H9 (cell line): ENCODE measurements at regions not wholly inside any gene's neighbourhood (a gene's known extent, or its start where the extent isn't known, plus 50 kb on each side); places are given as distances from the start of the nearest gene placed in this dataset.

Experiments used
- DNase-seq: peaks from one replicate; pipeline ENCODE4 v3.0.0-alpha.2; 2017
- H2AFZ ChIP-seq: one replicate; pipeline ENCODE4 v1.6.1; 2013; ENCODE audit warnings: mild to moderate bottlenecking, low read length, control low read depth, moderate library complexity
- H2AK5ac ChIP-seq: 2 replicates; pipeline ENCODE4 v1.6.1; 2013; ENCODE audit warnings: low read length, control low read depth, mixed read lengths; ENCODE audit not compliant: insufficient read length
- H2BK120ac ChIP-seq: one replicate; pipeline ENCODE4 v1.6.1; 2013; ENCODE audit warnings: low read depth, mild to moderate bottlenecking, low read length, control low read depth, inconsistent platforms; ENCODE audit not compliant: poor library complexity, severe bottlenecking
- H2BK12ac ChIP-seq: 2 replicates; pipeline ENCODE4 v1.6.1; 2013; ENCODE audit warnings: low read length, control low read depth, mixed read lengths, low read depth; ENCODE audit not compliant: insufficient read length
- H2BK15ac ChIP-seq: 2 replicates; pipeline ENCODE4 v1.6.1; 2013; ENCODE audit warnings: low read depth, low read length, control low read depth
- H2BK20ac ChIP-seq: one replicate; pipeline ENCODE4 v1.6.1; 2013; ENCODE audit warnings: low read depth, mild to moderate bottlenecking, low read length, control low read depth, inconsistent platforms; ENCODE audit not compliant: poor library complexity, severe bottlenecking
- H2BK5ac ChIP-seq: 2 replicates; pipeline ENCODE4 v1.6.1; 2013; ENCODE audit warnings: low read length, control low read depth, mixed read lengths; ENCODE audit not compliant: insufficient read length
- H3K14ac ChIP-seq: 2 replicates; pipeline ENCODE4 v1.6.1; 2013; ENCODE audit warnings: low read length, control low read depth; ENCODE audit not compliant: insufficient read depth
- H3K18ac ChIP-seq: 2 replicates; pipeline ENCODE4 v1.6.1; 2013; ENCODE audit warnings: low read depth, mild to moderate bottlenecking, mixed read lengths, low read length, control low read depth; ENCODE audit not compliant: insufficient read length
- H3K23ac ChIP-seq: 2 replicates; pipeline ENCODE4 v1.6.1; 2013; ENCODE audit warnings: low read length, control low read depth, mixed read lengths, low read depth; ENCODE audit not compliant: insufficient read length
- H3K23me2 ChIP-seq: 2 replicates; pipeline ENCODE4 v1.6.1; 2013; ENCODE audit warnings: low read depth, mild to moderate bottlenecking, mixed read lengths, low read length, control low read depth; ENCODE audit not compliant: insufficient read length, poor library complexity, severe bottlenecking
- H3K27ac ChIP-seq: 2 replicates; pipeline ENCODE4 v1.5.1; 2013; ENCODE audit warnings: low read length, control low read depth, mixed read lengths, low read depth; ENCODE audit not compliant: insufficient read length
- H3K27me3 ChIP-seq: 2 replicates; pipeline ENCODE4 v1.6.1; 2013; ENCODE audit warnings: low read length, control low read depth, inconsistent platforms; ENCODE audit not compliant: insufficient read depth
- H3K4ac ChIP-seq: 2 replicates; pipeline ENCODE4 v1.6.1; 2013; ENCODE audit warnings: low read depth, mild to moderate bottlenecking, control low read depth, inconsistent platforms, low read length, moderate library complexity
- H3K4me1 ChIP-seq: 2 replicates; pipeline ENCODE4 v1.6.1; 2013; ENCODE audit warnings: low read length, control low read depth, inconsistent platforms; ENCODE audit not compliant: insufficient read depth
- H3K4me2 ChIP-seq: 2 replicates; pipeline ENCODE4 v1.6.1; 2013; ENCODE audit warnings: low read length, control low read depth, mixed read lengths; ENCODE audit not compliant: insufficient read length, insufficient read depth
- H3K56ac ChIP-seq: 2 replicates; pipeline ENCODE4 v1.6.1; 2013; ENCODE audit warnings: low read depth, mild to moderate bottlenecking, mixed read lengths, low read length, control low read depth; ENCODE audit not compliant: insufficient read length
- H3K79me1 ChIP-seq: 2 replicates; pipeline ENCODE4 v1.6.1; 2013; ENCODE audit warnings: low read depth, mild to moderate bottlenecking, moderate library complexity, low read length, control low read depth, inconsistent platforms; ENCODE audit not compliant: insufficient read depth, poor library complexity, severe bottlenecking
- H3K79me2 ChIP-seq: 2 replicates; pipeline ENCODE4 v1.6.1; 2013; ENCODE audit warnings: low read length, control low read depth, inconsistent platforms; ENCODE audit not compliant: insufficient read depth
- H3K9ac ChIP-seq: 2 replicates; pipeline ENCODE4 v1.6.1; 2013; ENCODE audit warnings: low read length, control low read depth, mixed read lengths; ENCODE audit not compliant: insufficient read length; ENCODE audit errors: extremely low read depth
- H3K9me3 ChIP-seq: one replicate; pipeline ENCODE4 v1.6.1; 2013; ENCODE audit warnings: low read depth, low read length, inconsistent platforms; ENCODE audit not compliant: control insufficient read depth
- H3T11ph ChIP-seq: one replicate; pipeline ENCODE4 v1.6.1; 2013; ENCODE audit warnings: mild to moderate bottlenecking, low read length, control low read depth, inconsistent platforms
- H4K20me1 ChIP-seq: one replicate; pipeline ENCODE4 v1.6.1; 2013; ENCODE audit not compliant: control insufficient read depth, insufficient read length, insufficient read depth
- H4K5ac ChIP-seq: 2 replicates; pipeline ENCODE4 v1.6.1; 2013; ENCODE audit warnings: low read depth, mild to moderate bottlenecking, mixed read lengths, low read length, control low read depth; ENCODE audit not compliant: insufficient read length
- H4K8ac ChIP-seq: replicated peaks from 2 replicates; pipeline ENCODE4 v1.6.1; 2013; ENCODE audit warnings: low read length, control low read depth, mixed read lengths, low read depth; ENCODE audit not compliant: insufficient read length
- H4K91ac ChIP-seq: 2 replicates; pipeline ENCODE4 v1.6.1; 2013; ENCODE audit warnings: low read depth, mild to moderate bottlenecking, moderate library complexity, mixed read lengths, low read length, control low read depth; ENCODE audit not compliant: insufficient read length
- H3K27ac Mint-ChIP-seq, 3 experiments: 2 replicates in 2 of 3; 3 replicates in 1 of 3; pipeline ENCODE4 v1.8.0; 2020 to 2021; ENCODE audit warnings: mixed read lengths in 3 of 3, mild to moderate bottlenecking in 1 of 3, moderate library complexity in 1 of 3
- H3K27me3 Mint-ChIP-seq: 2 replicates; pipeline ENCODE4 v1.8.0; 2021; ENCODE audit warnings: low read depth, mild to moderate bottlenecking, moderate library complexity, mixed read lengths
- H3K36me3 Mint-ChIP-seq, 3 experiments: 2 replicates in 2 of 3; 3 replicates in 1 of 3; pipeline ENCODE4 v1.8.0; 2020 to 2021; ENCODE audit warnings: low read depth in 3 of 3, mixed read lengths in 3 of 3; ENCODE audit not compliant: insufficient read depth in 1 of 3
- H3K4me1 Mint-ChIP-seq, 2 experiments: 2 replicates each; pipeline ENCODE4 v1.8.0; 2020; ENCODE audit warnings: mixed read lengths in 2 of 2
- H3K4me3 Mint-ChIP-seq, 2 experiments: 2 replicates in 1 of 2; 3 replicates in 1 of 2; pipeline ENCODE4 v1.8.0; 2020 to 2021; ENCODE audit warnings: mild to moderate bottlenecking in 2 of 2, mixed read lengths in 2 of 2, moderate library complexity in 1 of 2
- H3K9me3 Mint-ChIP-seq, 2 experiments: 2 replicates in 1 of 2; 3 replicates in 1 of 2; pipeline ENCODE4 v1.8.0; 2020; ENCODE audit warnings: mild to moderate bottlenecking in 2 of 2, mixed read lengths in 2 of 2, moderate library complexity in 1 of 2
- WGBS: extraction: QIAGEN DNeasy Blood & Tissue Kit; methylation state at CpG from one replicate; pipeline ENCODE4 v1.1.7; 2013; ENCODE audit warnings: missing lambda C conversion rate, low lambda C conversion rate, mixed read lengths; ENCODE audit not compliant: insufficient read length; ENCODE audit errors: extremely low coverage; 5-methylcytosine and 5-hydroxymethylcytosine counted together
- TF ChIP-seq, protein P1 (sequence below): fragments of 200-600 bp; sonication (generic); conservative IDR thresholded peaks from 3 replicates; pipeline ENCODE4 v1.8.0; 2021; ENCODE audit warnings: antibody characterized with exemption, mild to moderate bottlenecking

- TF ChIP-seq, protein P1, sequence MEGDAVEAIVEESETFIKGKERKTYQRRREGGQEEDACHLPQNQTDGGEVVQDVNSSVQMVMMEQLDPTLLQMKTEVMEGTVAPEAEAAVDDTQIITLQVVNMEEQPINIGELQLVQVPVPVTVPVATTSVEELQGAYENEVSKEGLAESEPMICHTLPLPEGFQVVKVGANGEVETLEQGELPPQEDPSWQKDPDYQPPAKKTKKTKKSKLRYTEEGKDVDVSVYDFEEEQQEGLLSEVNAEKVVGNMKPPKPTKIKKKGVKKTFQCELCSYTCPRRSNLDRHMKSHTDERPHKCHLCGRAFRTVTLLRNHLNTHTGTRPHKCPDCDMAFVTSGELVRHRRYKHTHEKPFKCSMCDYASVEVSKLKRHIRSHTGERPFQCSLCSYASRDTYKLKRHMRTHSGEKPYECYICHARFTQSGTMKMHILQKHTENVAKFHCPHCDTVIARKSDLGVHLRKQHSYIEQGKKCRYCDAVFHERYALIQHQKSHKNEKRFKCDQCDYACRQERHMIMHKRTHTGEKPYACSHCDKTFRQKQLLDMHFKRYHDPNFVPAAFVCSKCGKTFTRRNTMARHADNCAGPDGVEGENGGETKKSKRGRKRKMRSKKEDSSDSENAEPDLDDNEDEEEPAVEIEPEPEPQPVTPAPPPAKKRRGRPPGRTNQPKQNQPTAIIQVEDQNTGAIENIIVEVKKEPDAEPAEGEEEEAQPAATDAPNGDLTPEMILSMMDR = no peak
- H3K23me2 ChIP-seq = no peaks in the 10 kb centered on the region
- H3K4me2 ChIP-seq = no peak overlapping the region
- Mint-ChIP-seq H3K27me3 (no peaks in the 10 kb centered on the region), H3K36me3 (no peaks in the 10 kb centered on the region), H3K4me1 (peaks cover 0 to 2% of the 10 kb centered on the region in 2 experiments; a peak in 2 of 4 replicates), H3K27ac (no peak overlapping the region), H3K9me3 (peaks cover 0 to 3% of the 10 kb centered on the region in 2 experiments; a peak in 1 of 5 replicates), H3K4me3 (no peak overlapping the region)
- H3K4me1 ChIP-seq = no peaks in the 10 kb centered on the region
- no peak overlapping the region for H2BK12ac ChIP-seq
- no peaks in the 10 kb centered on the region for H3K9me3 ChIP-seq
- no peak overlapping the region for H3K56ac ChIP-seq
- no peaks in the 10 kb centered on the region for H3K79me1 ChIP-seq
- no peak overlapping the region for H3K9ac ChIP-seq
- H2BK20ac ChIP-seq = no peak overlapping the region
- H3K14ac ChIP-seq = no peak overlapping the region
- no peak overlapping the region for H3K23ac ChIP-seq
- no peak overlapping the region for H2AFZ ChIP-seq
- no peak overlapping the region for H2BK120ac ChIP-seq
- H3K4ac ChIP-seq = no peak overlapping the region
- H2BK5ac ChIP-seq = no peak overlapping the region
- no CpG with 5 or more reads among the region's 2 CpGs for WGBS
- H4K91ac ChIP-seq = no peak overlapping the region
- H3K18ac ChIP-seq = no peak overlapping the region
- no peak overlapping the region for H3K27ac ChIP-seq
- no peak overlapping the region for H3T11ph ChIP-seq
- no peak overlapping the region for H4K5ac ChIP-seq
- no peak overlapping the region for H2BK15ac ChIP-seq
- H4K20me1 ChIP-seq = no peaks in the 10 kb centered on the region
- no peak for DNase-seq
- no peaks in the 10 kb centered on the region for H3K27me3 ChIP-seq
- no peak overlapping the region for H2AK5ac ChIP-seq
- H3K79me2 ChIP-seq = no peaks in the 10 kb centered on the region
- H4K8ac ChIP-seq = no peak overlapping the region
Observed at GRCh38 chr5:35470866-35471265, 146.8 kb upstream of the SPEF2 start.
